GM18502 (cell line): ENCODE measurements at regions not wholly inside any gene's neighbourhood (a gene's known extent, or its start where the extent isn't known, plus 50 kb on each side); places are given as distances from the start of the nearest gene placed in this dataset.
"Not testable (repeated sequence)": the region's sequence is repeated elsewhere in the genome, so short reads cannot be mapped to it uniquely, and the experiment has no call there.

Source experiments
- ATAC-seq: cut with Tn5 transposase; IDR thresholded peaks from one replicate; pipeline ENCODE4 v1.9.1; 2021; ENCODE audit warnings: mild to moderate bottlenecking; ENCODE audit not compliant: unreplicated experiment, poor library complexity

DNA sequence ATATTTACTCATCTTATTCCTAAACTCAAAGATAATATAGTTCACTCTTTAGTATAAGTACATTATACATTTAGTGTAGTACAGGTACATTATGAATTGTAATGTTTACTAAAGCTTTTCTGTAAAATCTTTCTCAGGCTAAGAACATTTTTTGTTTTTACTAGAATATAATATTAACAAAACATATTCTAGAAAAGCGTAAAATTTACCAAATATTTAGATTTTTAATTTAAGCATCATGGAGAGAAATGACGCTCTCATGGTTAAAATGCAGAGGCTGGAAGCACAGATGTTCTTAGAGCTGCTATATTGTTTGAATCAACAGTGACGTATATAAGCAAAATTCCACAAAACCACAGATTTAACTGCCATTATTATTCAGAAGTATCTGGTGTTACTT lies 54.7 kb upstream of the NBPF15 start:
- ATAC-seq: not testable (repeated sequence)

GRCh38 chr1:144516906-144517305 lies 55.4 kb upstream of the NBPF15 start:
- ATAC-seq: not testable (repeated sequence)

DNA sequence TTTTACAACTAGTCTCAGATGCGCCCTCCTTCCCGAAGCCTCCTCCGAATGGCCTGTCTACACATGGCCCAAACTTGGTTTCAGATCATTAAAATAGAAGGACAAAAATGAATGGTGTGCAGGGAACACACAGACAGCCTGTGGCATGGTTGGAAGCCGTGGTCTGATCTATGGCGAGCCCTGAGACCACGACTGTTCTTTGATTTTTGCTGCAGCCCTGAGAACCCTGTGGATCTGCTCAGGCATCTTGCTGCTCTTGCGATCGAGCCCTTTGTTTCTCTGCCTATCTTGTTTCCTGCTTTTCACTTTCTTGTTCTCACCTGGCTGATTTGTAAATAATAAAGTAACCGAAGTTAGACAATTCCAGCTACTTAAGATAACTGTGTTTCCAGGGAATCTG lies 57.0 kb upstream of the NBPF15 start:
- not testable (repeated sequence) for ATAC-seq

DNA sequence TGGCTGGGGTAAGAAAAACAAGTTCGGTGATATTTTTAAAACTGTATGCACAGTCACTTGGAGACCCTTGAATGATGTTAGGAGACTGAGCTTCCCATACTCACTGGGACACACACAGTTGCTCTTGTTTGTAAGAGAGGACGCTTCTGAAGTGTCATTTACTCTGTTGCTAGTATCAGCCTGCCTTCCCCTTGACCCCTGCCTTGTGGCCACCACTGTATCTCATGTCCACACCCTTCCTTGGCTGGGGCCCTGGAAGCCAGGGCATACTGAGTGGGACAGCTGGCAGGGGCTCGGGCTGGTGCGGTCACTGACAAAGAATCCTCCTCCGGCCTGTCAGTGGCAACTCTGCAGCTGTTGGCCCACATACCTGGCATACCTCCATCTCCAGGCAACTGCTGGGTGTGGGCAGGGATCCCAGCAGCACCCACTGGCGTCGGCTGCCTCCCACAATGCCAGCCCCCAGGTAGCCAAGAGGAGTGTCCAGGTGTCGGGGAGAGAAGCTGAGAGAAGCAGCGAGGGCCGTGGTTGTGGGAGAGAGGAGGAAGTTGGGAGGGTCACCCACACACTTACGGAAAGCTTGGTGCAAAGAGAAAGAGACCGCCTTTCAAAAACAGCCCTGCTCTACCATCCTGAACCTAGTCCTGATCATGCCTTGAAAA lies 58.2 kb upstream of the NBPF15 start:
- not testable (repeated sequence) for ATAC-seq

- peak; percentile 92 for ATAC-seq
Observed at GRCh38 chr1:144523661-144524407, 62.4 kb upstream of the NBPF15 start.

DNA sequence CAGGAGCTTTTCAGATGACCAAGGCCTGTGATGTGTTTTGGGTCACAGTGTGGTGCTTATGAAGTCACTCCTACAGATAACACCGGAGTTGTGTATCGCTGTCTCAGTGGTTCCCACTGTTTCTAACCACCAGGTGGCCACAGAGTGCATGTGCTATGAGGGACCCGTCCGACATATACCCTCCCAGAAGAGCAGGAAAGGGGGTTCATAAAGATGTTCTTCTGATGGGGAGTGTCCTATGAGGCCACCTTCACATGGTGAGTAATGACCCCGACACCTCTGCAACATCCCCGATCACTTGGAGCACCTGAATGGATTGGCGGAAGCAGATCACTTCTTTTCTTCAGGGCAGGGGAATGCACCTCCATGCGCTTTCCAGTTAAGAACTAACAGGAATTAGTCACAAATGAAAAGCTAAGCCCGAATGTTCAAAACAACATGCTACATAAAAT lies 60.5 kb upstream of the PPIAL4F start:
- not testable (repeated sequence) for ATAC-seq

DNA sequence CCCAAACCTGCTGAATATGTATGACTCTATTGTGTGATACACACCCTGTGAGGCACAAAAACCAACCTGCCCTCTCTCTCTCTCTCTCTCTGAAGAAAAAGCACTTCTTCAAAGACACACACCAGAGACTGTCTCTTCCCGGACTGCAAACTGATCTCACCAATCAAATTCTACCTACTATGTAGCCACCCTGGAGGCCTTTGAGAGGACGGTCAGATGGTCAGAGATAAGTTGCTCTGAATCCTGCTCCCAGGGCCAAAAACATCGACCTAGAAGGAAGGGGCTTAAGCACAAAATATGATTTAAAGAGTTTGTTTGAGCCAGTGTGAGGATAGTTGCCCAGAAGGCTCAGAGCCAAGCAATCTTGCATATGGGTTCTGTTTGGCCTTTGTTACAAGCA lies 59.2 kb upstream of the PPIAL4F start:
- ATAC-seq: not testable (repeated sequence)

- not testable (repeated sequence) for ATAC-seq
Observed at GRCh38 chr1:144534286-144534685, 58.4 kb upstream of the PPIAL4F start.

- ATAC-seq: not testable (repeated sequence)
Observed at GRCh38 chr1:144536677-144537076, 56.0 kb upstream of the PPIAL4F start.

- not testable (repeated sequence) for ATAC-seq
Observed at GRCh38 chr1:144537234-144537633, 55.5 kb upstream of the PPIAL4F start.

DNA sequence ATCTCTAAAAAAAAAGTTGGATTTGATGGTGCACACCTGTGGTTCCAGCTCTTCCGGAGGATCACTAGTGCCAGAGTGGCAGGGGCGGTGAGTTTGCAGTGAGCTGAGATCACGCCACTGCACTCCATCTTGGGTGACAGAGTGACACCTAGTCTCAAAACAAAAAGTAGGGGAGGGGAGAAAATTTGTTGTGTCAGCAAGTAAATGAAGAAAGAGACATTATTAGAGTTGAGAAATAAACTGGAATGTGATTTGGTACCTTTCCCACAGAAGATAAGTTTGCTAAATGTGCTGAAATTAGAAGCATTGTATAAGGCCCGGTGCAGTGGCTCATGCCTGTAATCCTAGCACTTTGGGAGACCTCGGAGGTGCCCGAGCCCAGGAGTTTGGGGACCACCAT lies 54.0 kb upstream of the PPIAL4F start:
- ATAC-seq: not testable (repeated sequence)

- ATAC-seq: not testable (repeated sequence)
Observed at GRCh38 chr1:144539191-144539960, 53.3 kb upstream of the PPIAL4F start.
